ENCODE measurements at regions not wholly inside any gene's neighbourhood (a gene's known extent, or its start where the extent isn't known, plus 50 kb on each side); places are given as distances from the start of the nearest gene placed in this dataset.

GRCh38 chr14:104377256-104377655 lies 202.3 kb upstream of the C14orf180 start:
- Histone ChIP-seq H3K4me1 (no peaks in the 10 kb centered on the region), H3K9me3 (peaks cover 18% of the 10 kb centered on the region; the same call in 2 of the 3 replicates), H3K4me2 (no peak overlapping the region), H3K27ac (no peak overlapping the region), H3K4me3 (no peak overlapping the region)
- ATAC-seq (no peak), DNase-seq (ENCODE audit: low read depth in 1 of 2, low spot score in 1 of 2) (no peak), FAIRE-seq (no peak)
- CTCF ChIA-PET = interaction anchor here (0.9 to 1.2 kb wide), 2 partner anchors 8 to 299 kb away, joined by 3 to 4 read pairs; no protein-coding TSS in a partner anchor
- POLR2A ChIA-PET = no interaction called here
- WGBS (ENCODE audit: missing lambda C conversion rate) = 43% methylated on average over 10 of the region's 10 CpGs
- no peak for TF ChIP-seq TFCP2L1 (CRISPR knock-in tag; IDR thresholded peaks at IDR 0.05)
- no peak for TF ChIP-seq SMC3 (IDR thresholded peaks at IDR 0.05)
- TF ChIP-seq PBX3 (IDR thresholded peaks at IDR 0.05) = no peak
- TF ChIP-seq MYC (IDR thresholded peaks at IDR 0.05; ENCODE audit: borderline replicate concordance, low read length) = no peak
- TF ChIP-seq PHF8 (IDR thresholded peaks at IDR 0.05; ENCODE audit: borderline replicate concordance, low read depth) = no peak
- no peak for TF ChIP-seq RCOR1 (IDR thresholded peaks at IDR 0.05; ENCODE audit: low read depth, low read length)
- no peak for TF ChIP-seq ZSCAN20 (CRISPR knock-in tag; IDR thresholded peaks at IDR 0.05)
- TF ChIP-seq SREBF2 (IDR thresholded peaks at IDR 0.05) = no peak
- TF ChIP-seq FOSB (CRISPR knock-in tag; IDR thresholded peaks at IDR 0.05) = no peak
- TF ChIP-seq ZC3H11A (IDR thresholded peaks at IDR 0.05) = no peak
- TF ChIP-seq TP53 (CRISPR knock-in tag; IDR thresholded peaks at IDR 0.05) = no peak
- TF ChIP-seq HES2 (IDR thresholded peaks at IDR 0.05) = no peak
- TF ChIP-seq CHD2 (IDR thresholded peaks at IDR 0.05; ENCODE audit: low read length, partially characterized antibody) = no peak
- TF ChIP-seq NFE2L2 (conservative IDR thresholded peaks at IDR 0.05; ENCODE audit: low read length) = no peak
- no peak for TF ChIP-seq MAFK (IDR thresholded peaks at IDR 0.05; ENCODE audit: partially characterized antibody)

GRCh38 chr14:104378698-104379113 lies 200.9 kb upstream of the C14orf180 start:
- ATAC-seq = no peak

More at GRCh38 chr14:104378698-104379113, 200.9 kb upstream of the C14orf180 start:
- Histone ChIP-seq H3K4me3 (no peak overlapping the region), H3K9me3 (peaks cover 19% of the 10 kb centered on the region; the same call in 2 of the 3 replicates), H3K4me1 (no peaks in the 10 kb centered on the region), H3K4me2 (no peak overlapping the region), H3K27ac (no peak overlapping the region)
- TF ChIP-seq REST (IDR thresholded peaks at IDR 0.05) (no peak), RAD21 (conservative IDR thresholded peaks at IDR 0.05 in 1 of 2, IDR thresholded peaks at IDR 0.05 in 1 of 2) (no peak), POLR2A (IDR thresholded peaks at IDR 0.05; ENCODE audit: low read length) (no peak), RNF2 (IDR thresholded peaks at IDR 0.05; ENCODE audit: borderline replicate concordance, low read depth) (no peak)
- ChIA-PET CTCF (interaction anchor here (1.5 kb wide), 1 partner anchor 37 kb away, joined by 3 read pairs; no protein-coding TSS in a partner anchor), POLR2A (no interaction called here)
- FAIRE-seq (no peak), DNase-seq (ENCODE audit: low read depth in 1 of 2, low spot score in 1 of 2) (no peak)
- WGBS (ENCODE audit: missing lambda C conversion rate) = 20% methylated on average over 7 of the region's 7 CpGs

Measured in A549 (cell line).